Ectodermal cell (in vitro differentiated cells): ENCODE measurements at regions not wholly inside any gene's neighbourhood (a gene's known extent, or its start where the extent isn't known, plus 50 kb on each side); places are given as distances from the start of the nearest gene placed in this dataset.

Source experiments
- H3K27ac ChIP-seq: 2 replicates; pipeline ENCODE4 v1.7.0; 2013; ENCODE audit warnings: mild to moderate bottlenecking, low read depth, low read length; ENCODE audit not compliant: insufficient read depth, poor library complexity, severe bottlenecking
- H3K27me3 ChIP-seq: 2 replicates; pipeline ENCODE4 v1.7.0; 2013; ENCODE audit warnings: mild to moderate bottlenecking, low read length; ENCODE audit not compliant: insufficient read depth, control insufficient read depth, poor library complexity, severe bottlenecking
- H3K36me3 ChIP-seq: one replicate; pipeline ENCODE4 v1.7.0; 2013; ENCODE audit warnings: low read length; ENCODE audit not compliant: control insufficient read depth, insufficient read depth
- H3K4me1 ChIP-seq: one replicate; pipeline ENCODE4 v1.7.0; 2013; ENCODE audit warnings: low read length; ENCODE audit not compliant: control insufficient read depth, insufficient read depth
- H3K4me3 ChIP-seq: 2 replicates; pipeline ENCODE4 v1.7.0; 2013; ENCODE audit warnings: low read depth, low read length, control low read depth; ENCODE audit not compliant: insufficient read depth
- H3K9me3 ChIP-seq: 2 replicates; pipeline ENCODE4 v1.7.0; 2013; ENCODE audit warnings: mild to moderate bottlenecking, low read length, moderate library complexity; ENCODE audit not compliant: control insufficient read depth
- WGBS, 2 experiments: methylation state at CpG; one replicate each; pipeline ENCODE4 v1.1.7; 2013; ENCODE audit warnings: missing lambda C conversion rate in 2 of 2; 5-methylcytosine and 5-hydroxymethylcytosine counted together

- Histone ChIP-seq H3K27ac (no peak overlapping the region), H3K4me3 (no peak overlapping the region), H3K36me3 (no peaks in the 10 kb centered on the region), H3K27me3 (no peaks in the 10 kb centered on the region), H3K9me3 (no peaks in the 10 kb centered on the region), H3K4me1 (no peaks in the 10 kb centered on the region)
- 83 to 93% methylated on average over 6 of the region's 6 CpGs for WGBS, 2 experiments
Observed at GRCh38 chr13:79056706-79057105, 349.3 kb downstream of the RBM26 start.

GRCh38 chr13:79051472-79051871, 354.6 kb downstream of the RBM26 start:
- H3K27me3 ChIP-seq, result no peaks in the 10 kb centered on the region
- no peaks in the 10 kb centered on the region for H3K4me1 ChIP-seq
- no peaks in the 10 kb centered on the region for H3K36me3 ChIP-seq
- WGBS, 2 experiments, result 89 to 100% methylated on average over 1 of the region's 1 CpG
- H3K27ac ChIP-seq, result no peak overlapping the region
- no peaks in the 10 kb centered on the region for H3K9me3 ChIP-seq
- H3K4me3 ChIP-seq, result no peak overlapping the region

- 98 to 100% methylated on average over 1 to 3 of the region's 3 CpGs for WGBS, 2 experiments
- H3K4me1 ChIP-seq, result no peaks in the 10 kb centered on the region
- no peaks in the 10 kb centered on the region for H3K27me3 ChIP-seq
- H3K4me3 ChIP-seq, result no peak overlapping the region
- H3K27ac ChIP-seq, result no peak overlapping the region
- H3K36me3 ChIP-seq, result no peaks in the 10 kb centered on the region
- no peaks in the 10 kb centered on the region for H3K9me3 ChIP-seq
Observed at GRCh38 chr13:79044415-79044814, 361.6 kb downstream of the RBM26 start.

- no peaks in the 10 kb centered on the region for H3K27me3 ChIP-seq
- H3K9me3 ChIP-seq, result no peaks in the 10 kb centered on the region
- H3K4me3 ChIP-seq, result no peak overlapping the region
- no peak overlapping the region for H3K27ac ChIP-seq
- 87 to 91% methylated on average over 4 of the region's 4 CpGs for WGBS, 2 experiments
- no peaks in the 10 kb centered on the region for H3K36me3 ChIP-seq
- no peaks in the 10 kb centered on the region for H3K4me1 ChIP-seq
Observed at GRCh38 chr13:79043208-79043607, 362.8 kb downstream of the RBM26 start.

GRCh38 chr13:79037197-79037596, 368.9 kb downstream of the RBM26 start:
- 73 to 76% methylated on average over 1 of the region's 1 CpG for WGBS, 2 experiments
- Histone ChIP-seq H3K27me3 (no peaks in the 10 kb centered on the region), H3K27ac (no peak overlapping the region), H3K9me3 (no peaks in the 10 kb centered on the region), H3K36me3 (no peaks in the 10 kb centered on the region), H3K4me1 (no peaks in the 10 kb centered on the region), H3K4me3 (no peak overlapping the region)

GRCh38 chr13:79034341-79034740, 371.7 kb downstream of the RBM26 start:
- H3K4me3 ChIP-seq, result no peak overlapping the region
- H3K27me3 ChIP-seq, result no peaks in the 10 kb centered on the region
- H3K36me3 ChIP-seq, result no peaks in the 10 kb centered on the region
- 92 to 95% methylated on average over 7 of the region's 7 CpGs for WGBS, 2 experiments
- H3K9me3 ChIP-seq, result no peaks in the 10 kb centered on the region
- H3K4me1 ChIP-seq, result no peaks in the 10 kb centered on the region
- H3K27ac ChIP-seq, result no peak overlapping the region

GRCh38 chr13:79030513-79030912, 371.6 kb upstream of the OBI1 start:
- Histone ChIP-seq H3K4me3 (no peak overlapping the region), H3K36me3 (no peaks in the 10 kb centered on the region), H3K27me3 (no peaks in the 10 kb centered on the region), H3K9me3 (no peaks in the 10 kb centered on the region), H3K4me1 (no peaks in the 10 kb centered on the region), H3K27ac (no peak overlapping the region)
- WGBS, 2 experiments, result 88 to 90% methylated on average over 2 of the region's 2 CpGs

GRCh38 chr13:79018166-79018565, 359.2 kb upstream of the OBI1 start:
- WGBS, 2 experiments, result 25 to 26% methylated on average over 2 of the region's 2 CpGs
- H3K27me3 ChIP-seq, result no peaks in the 10 kb centered on the region
- H3K27ac ChIP-seq, result no peak overlapping the region
- H3K4me3 ChIP-seq, result no peak overlapping the region
- H3K36me3 ChIP-seq, result no peaks in the 10 kb centered on the region
- H3K4me1 ChIP-seq, result no peaks in the 10 kb centered on the region
- peaks cover 4% of the 10 kb centered on the region for H3K9me3 ChIP-seq

- Histone ChIP-seq H3K4me1 (no peaks in the 10 kb centered on the region), H3K27ac (no peak overlapping the region)
- 87 to 94% methylated on average over 2 of the region's 2 CpGs for WGBS, 2 experiments
Observed at GRCh38 chr13:79011179-79011578, 352.2 kb upstream of the OBI1 start.

GRCh38 chr13:79003989-79004898, 345.3 kb upstream of the OBI1 start:
- Histone ChIP-seq H3K4me1 (no peaks in the 10 kb centered on the region), H3K27me3 (no peaks in the 10 kb centered on the region), H3K27ac (no peak overlapping the region), H3K9me3 (no peaks in the 10 kb centered on the region), H3K36me3 (no peaks in the 10 kb centered on the region), H3K4me3 (no peak overlapping the region)
- 93 to 94% methylated on average over 7 of the region's 7 CpGs for WGBS, 2 experiments

More at GRCh38 chr13:79011179-79011578, 352.2 kb upstream of the OBI1 start:
- H3K36me3 ChIP-seq, result no peaks in the 10 kb centered on the region
- H3K4me3 ChIP-seq, result no peak overlapping the region
- no peaks in the 10 kb centered on the region for H3K27me3 ChIP-seq
- H3K9me3 ChIP-seq, result no peaks in the 10 kb centered on the region
